Activated CD8-positive, alpha-beta memory T cell treated with anti-CD3 and anti-CD28 coated beads for 4 hours (primary cell): ENCODE measurements at regions not wholly inside any gene's neighbourhood (a gene's known extent, or its start where the extent isn't known, plus 50 kb on each side); places are given as distances from the start of the nearest gene placed in this dataset.

ENCODE experiments used
- DNase-seq, 2 donors: peaks; one replicate each; pipeline ENCODE4 v3.0.0-alpha.2; 2020; ENCODE audit warnings: low read depth in 2 of 2

- no peak for DNase-seq
These were observed 196.4 kb upstream of the ACVR2A start for GRCh38 chr2:147648471-147648870.

GRCh38 chr2:147647816-147648215, 197.0 kb upstream of the ACVR2A start:
- no peak for DNase-seq

GRCh38 chr2:147646818-147647468, 197.9 kb upstream of the ACVR2A start:
- no peak for DNase-seq

- DNase-seq, result no peak
These were observed 200.3 kb upstream of the ACVR2A start for GRCh38 chr2:147644491-147644890.

GRCh38 chr2:147642765-147643164, 202.1 kb upstream of the ACVR2A start:
- no peak for DNase-seq

- DNase-seq, result no peak
These were observed 203.2 kb upstream of the ACVR2A start for GRCh38 chr2:147641651-147642050.

- no peak for DNase-seq
These were observed 204.9 kb upstream of the ACVR2A start for GRCh38 chr2:147639891-147640290.

GRCh38 chr2:147639386-147639785, 205.4 kb upstream of the ACVR2A start:
- DNase-seq, result no peak

GRCh38 chr2:147636886-147637285, 207.9 kb upstream of the ACVR2A start:
- no peak for DNase-seq

GRCh38 chr2:147636238-147636882, 208.5 kb upstream of the ACVR2A start:
- DNase-seq, result no peak

- DNase-seq, result no peak
These were observed 210.0 kb upstream of the ACVR2A start for GRCh38 chr2:147634826-147635225.

GRCh38 chr2:147632198-147632597, 212.6 kb upstream of the ACVR2A start:
- no peak for DNase-seq

- no peak for DNase-seq
These were observed 213.5 kb upstream of the ACVR2A start for GRCh38 chr2:147631294-147631693.

GRCh38 chr2:147630585-147630984, 214.2 kb upstream of the ACVR2A start:
- no peak for DNase-seq

- DNase-seq, result no peak
These were observed 215.8 kb upstream of the ACVR2A start for GRCh38 chr2:147628971-147629421.

GRCh38 chr2:147623328-147623727, 221.5 kb upstream of the ACVR2A start:
- DNase-seq, result no peak

GRCh38 chr2:147621656-147622197, 223.1 kb upstream of the ACVR2A start:
- DNase-seq, result no peak

GRCh38 chr2:147619808-147620207, 225.0 kb upstream of the ACVR2A start:
- no peak for DNase-seq

GRCh38 chr2:147615726-147616125, 229.1 kb upstream of the ACVR2A start:
- no peak for DNase-seq

- DNase-seq, result no peak
These were observed 229.8 kb upstream of the ACVR2A start for GRCh38 chr2:147614979-147615470.

GRCh38 chr2:147614471-147614870, 230.4 kb upstream of the ACVR2A start:
- DNase-seq, result no peak

- DNase-seq, result no peak
These were observed 234.3 kb upstream of the ACVR2A start for GRCh38 chr2:147610496-147611040.

GRCh38 chr2:147609301-147609700, 235.5 kb upstream of the ACVR2A start:
- DNase-seq, result no peak
